Muscle layer of duodenum (tissue), 2 donors: ENCODE measurements at regions not wholly inside any gene's neighbourhood (a gene's known extent, or its start where the extent isn't known, plus 50 kb on each side); places are given as distances from the start of the nearest gene placed in this dataset.

Source experiments
- H3K27ac ChIP-seq: one replicate; pipeline ENCODE4 v1.7.0; 2013; ENCODE audit warnings: mild to moderate bottlenecking, low read length
- H3K27me3 ChIP-seq: one replicate; pipeline ENCODE4 v1.7.0; 2013; ENCODE audit warnings: low read depth, mild to moderate bottlenecking, control low read depth, low read length
- H3K36me3 ChIP-seq, 2 donors: one replicate each; pipeline ENCODE4 v1.7.0; 2013; ENCODE audit warnings: low read length in 2 of 2, control low read depth in 1 of 2, mild to moderate bottlenecking in 1 of 2; ENCODE audit not compliant: insufficient read depth in 2 of 2, control insufficient read depth in 1 of 2
- H3K4me1 ChIP-seq, 2 donors: one replicate each; pipeline ENCODE4 v1.7.0; 2013; ENCODE audit warnings: low read length in 2 of 2, mild to moderate bottlenecking in 2 of 2, control low read depth in 1 of 2, moderate library complexity in 1 of 2; ENCODE audit not compliant: insufficient read depth in 2 of 2, control insufficient read depth in 1 of 2
- H3K4me3 ChIP-seq, 2 donors: one replicate each; pipeline ENCODE4 v1.7.0; 2013; ENCODE audit warnings: low read length in 2 of 2, low read depth in 1 of 2, mild to moderate bottlenecking in 1 of 2
- H3K9me3 ChIP-seq, 2 donors: one replicate each; pipeline ENCODE4 v1.7.0; 2013; ENCODE audit warnings: low read length in 2 of 2, control low read depth in 1 of 2, mild to moderate bottlenecking in 1 of 2; ENCODE audit not compliant: control insufficient read depth in 1 of 2
- donor health status: healthy.

- Histone ChIP-seq H3K27ac (no peak overlapping the region), H3K4me3 (no peak overlapping the region), H3K4me1 (no peaks in the 10 kb centered on the region), H3K9me3 (no peaks in the 10 kb centered on the region), H3K27me3 (no peaks in the 10 kb centered on the region), H3K36me3 (no peaks in the 10 kb centered on the region)
Measured at GRCh38 chr3:148255981-148256969, 441.4 kb upstream of the AGTR1 start.

- Histone ChIP-seq H3K36me3 (no peaks in the 10 kb centered on the region), H3K27me3 (no peaks in the 10 kb centered on the region), H3K9me3 (no peaks in the 10 kb centered on the region), H3K4me3 (no peak overlapping the region), H3K4me1 (no peaks in the 10 kb centered on the region), H3K27ac (no peak overlapping the region)
Measured at GRCh38 chr3:148262980-148263379, 434.7 kb upstream of the AGTR1 start.

- Histone ChIP-seq H3K4me3 (no peak overlapping the region), H3K9me3 (no peaks in the 10 kb centered on the region), H3K27ac (no peak overlapping the region), H3K27me3 (no peaks in the 10 kb centered on the region), H3K4me1 (no peaks in the 10 kb centered on the region), H3K36me3 (no peaks in the 10 kb centered on the region)
Measured at GRCh38 chr3:148265841-148266240, 431.9 kb upstream of the AGTR1 start.

- Histone ChIP-seq H3K27ac (no peak overlapping the region), H3K9me3 (no peaks in the 10 kb centered on the region), H3K36me3 (no peaks in the 10 kb centered on the region), H3K4me3 (no peak overlapping the region), H3K27me3 (no peaks in the 10 kb centered on the region), H3K4me1 (no peaks in the 10 kb centered on the region)
Measured at GRCh38 chr3:148266341-148266740, 431.4 kb upstream of the AGTR1 start.

- H3K4me3 ChIP-seq: no peak overlapping the region
- H3K36me3 ChIP-seq: no peaks in the 10 kb centered on the region
- H3K27ac ChIP-seq: no peak overlapping the region
- no peaks in the 10 kb centered on the region for H3K27me3 ChIP-seq
- H3K4me1 ChIP-seq: no peaks in the 10 kb centered on the region
- no peaks in the 10 kb centered on the region for H3K9me3 ChIP-seq
Measured at GRCh38 chr3:148269816-148270215, 427.9 kb upstream of the AGTR1 start.

GRCh38 chr3:148280623-148281242, 417.0 kb upstream of the AGTR1 start:
- Histone ChIP-seq H3K9me3 (no peaks in the 10 kb centered on the region), H3K4me1 (no peaks in the 10 kb centered on the region), H3K27me3 (no peaks in the 10 kb centered on the region), H3K27ac (no peak overlapping the region), H3K4me3 (no peak overlapping the region), H3K36me3 (no peaks in the 10 kb centered on the region)

- Histone ChIP-seq H3K4me3 (no peak overlapping the region), H3K27me3 (no peaks in the 10 kb centered on the region), H3K36me3 (no peaks in the 10 kb centered on the region), H3K27ac (no peak overlapping the region), H3K4me1 (no peaks in the 10 kb centered on the region), H3K9me3 (peaks cover 0 to 6% of the 10 kb centered on the region in 2 donors)
Measured at GRCh38 chr3:148289159-148289558, 408.5 kb upstream of the AGTR1 start.

GRCh38 chr3:148297013-148297412, 400.7 kb upstream of the AGTR1 start:
- H3K36me3 ChIP-seq: no peaks in the 10 kb centered on the region
- no peak overlapping the region for H3K4me3 ChIP-seq
- no peaks in the 10 kb centered on the region for H3K27me3 ChIP-seq
- no peaks in the 10 kb centered on the region for H3K4me1 ChIP-seq
- no peak overlapping the region for H3K27ac ChIP-seq
- H3K9me3 ChIP-seq: no peaks in the 10 kb centered on the region

- no peak overlapping the region for H3K27ac ChIP-seq
- no peak overlapping the region for H3K4me3 ChIP-seq
- H3K27me3 ChIP-seq: no peaks in the 10 kb centered on the region
- no peaks in the 10 kb centered on the region for H3K4me1 ChIP-seq
- H3K36me3 ChIP-seq: no peaks in the 10 kb centered on the region
- H3K9me3 ChIP-seq: no peaks in the 10 kb centered on the region
Measured at GRCh38 chr3:148307443-148307843, 390.3 kb upstream of the AGTR1 start.

GRCh38 chr3:148309390-148310035, 388.2 kb upstream of the AGTR1 start:
- no peaks in the 10 kb centered on the region for H3K9me3 ChIP-seq
- no peak overlapping the region for H3K27ac ChIP-seq
- H3K4me1 ChIP-seq: no peaks in the 10 kb centered on the region
- H3K36me3 ChIP-seq: no peaks in the 10 kb centered on the region
- H3K4me3 ChIP-seq: no peak overlapping the region
- no peaks in the 10 kb centered on the region for H3K27me3 ChIP-seq

GRCh38 chr3:148315756-148316155, 381.9 kb upstream of the AGTR1 start:
- Histone ChIP-seq H3K27ac (no peak overlapping the region), H3K4me3 (no peak overlapping the region), H3K4me1 (no peaks in the 10 kb centered on the region), H3K9me3 (no peaks in the 10 kb centered on the region), H3K27me3 (no peaks in the 10 kb centered on the region), H3K36me3 (no peaks in the 10 kb centered on the region)
